Esophagus squamous epithelium (tissue), 4 donors: ENCODE measurements at regions not wholly inside any gene's neighbourhood (a gene's known extent, or its start where the extent isn't known, plus 50 kb on each side); places are given as distances from the start of the nearest gene placed in this dataset.

ENCODE experiments used
- POLR2A ChIP-seq, 4 donors: fragments of 450-650 bp; IDR thresholded peaks; one replicate each; pipeline ENCODE4 v1.6.1; 2017; ENCODE audit warnings: antibody characterized with exemption in 4 of 4, mild to moderate bottlenecking in 4 of 4, moderate library complexity in 3 of 4
- TF ChIP-seq, protein P1 (sequence below), 6 experiments: fragments of 450-650 bp in 4 of 6; fragments of 200-600 bp in 2 of 6; sonication (generic) in 2 of 6; IDR thresholded peaks; one replicate each; pipeline ENCODE4 v1.5.1; 2016 to 2019; ENCODE audit warnings: antibody characterized with exemption in 6 of 6, mild to moderate bottlenecking in 4 of 6, moderate library complexity in 4 of 6

- TF ChIP-seq POLR2A (IDR thresholded peaks at IDR 0.05) = no peak
- TF ChIP-seq, protein P1, sequence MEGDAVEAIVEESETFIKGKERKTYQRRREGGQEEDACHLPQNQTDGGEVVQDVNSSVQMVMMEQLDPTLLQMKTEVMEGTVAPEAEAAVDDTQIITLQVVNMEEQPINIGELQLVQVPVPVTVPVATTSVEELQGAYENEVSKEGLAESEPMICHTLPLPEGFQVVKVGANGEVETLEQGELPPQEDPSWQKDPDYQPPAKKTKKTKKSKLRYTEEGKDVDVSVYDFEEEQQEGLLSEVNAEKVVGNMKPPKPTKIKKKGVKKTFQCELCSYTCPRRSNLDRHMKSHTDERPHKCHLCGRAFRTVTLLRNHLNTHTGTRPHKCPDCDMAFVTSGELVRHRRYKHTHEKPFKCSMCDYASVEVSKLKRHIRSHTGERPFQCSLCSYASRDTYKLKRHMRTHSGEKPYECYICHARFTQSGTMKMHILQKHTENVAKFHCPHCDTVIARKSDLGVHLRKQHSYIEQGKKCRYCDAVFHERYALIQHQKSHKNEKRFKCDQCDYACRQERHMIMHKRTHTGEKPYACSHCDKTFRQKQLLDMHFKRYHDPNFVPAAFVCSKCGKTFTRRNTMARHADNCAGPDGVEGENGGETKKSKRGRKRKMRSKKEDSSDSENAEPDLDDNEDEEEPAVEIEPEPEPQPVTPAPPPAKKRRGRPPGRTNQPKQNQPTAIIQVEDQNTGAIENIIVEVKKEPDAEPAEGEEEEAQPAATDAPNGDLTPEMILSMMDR (IDR thresholded peaks at IDR 0.05) = no peak
These were observed 144.4 kb downstream of the ZNF674 start for GRCh38 chrX:46400530-46401443.
